ENCODE measurements at regions not wholly inside any gene's neighbourhood (a gene's known extent, or its start where the extent isn't known, plus 50 kb on each side); places are given as distances from the start of the nearest gene placed in this dataset.

- Histone ChIP-seq H3K4me2 (ENCODE audit: insufficient read depth in 1 of 2, low read depth in 2 of 2, low read length in 2 of 2) (no peak overlapping the region), H4K5ac (ENCODE audit: insufficient read length, low read depth, low read length) (no peak overlapping the region), H2AK5ac (ENCODE audit: low read depth, low read length) (no peak overlapping the region), H2BK12ac (ENCODE audit: low read depth, low read length) (no peak overlapping the region), H2BK5ac (ENCODE audit: low read depth, low read length) (no peak overlapping the region), H2AFZ (ENCODE audit: low read length) (no peak overlapping the region), H3K23ac (ENCODE audit: insufficient read length) (no peak overlapping the region), H2BK20ac (ENCODE audit: low read length) (no peak overlapping the region), H3K36me3 (ENCODE audit: control insufficient read depth in 2 of 4, insufficient read depth in 4 of 4, low read length in 3 of 4) (no peaks in the 10 kb centered on the region), H2BK15ac (ENCODE audit: low read length) (no peak overlapping the region), H3K18ac (ENCODE audit: extremely low read depth, low read length) (no peak overlapping the region), H3K9ac (replicated peaks in 1 of 4; ENCODE audit: extremely low read depth in 1 of 4, low read depth in 3 of 4, low read length in 3 of 4) (no peak overlapping the region), H3K23me2 (ENCODE audit: low read depth, low read length) (no peaks in the 10 kb centered on the region), H3K14ac (ENCODE audit: insufficient read length) (no peak overlapping the region), H2BK120ac (replicated peaks; ENCODE audit: low read depth, low read length) (no peak overlapping the region), H4K8ac (ENCODE audit: extremely low read depth, insufficient read depth, low read length) (no peak overlapping the region), H3K4ac (replicated peaks; ENCODE audit: insufficient read length, low read depth, low read length) (no peak overlapping the region), H4K20me1 (replicated peaks in 1 of 2; ENCODE audit: control insufficient read depth in 1 of 2, insufficient read depth in 2 of 2, low read length in 2 of 2) (no peaks in the 10 kb centered on the region), H3K27ac (ENCODE audit: low read depth, low read length) (no peak overlapping the region), H3K9me3 (ENCODE audit: insufficient read depth in 2 of 2, low read depth in 1 of 2, low read length in 1 of 2) (no peaks in the 10 kb centered on the region), H3K27me3 (replicated peaks in 1 of 4; ENCODE audit: control insufficient read depth in 3 of 4, extremely low read depth in 1 of 4, insufficient read depth in 3 of 4, low read length in 3 of 4) (no peaks in the 10 kb centered on the region), H4K91ac (replicated peaks; ENCODE audit: insufficient read length, low read length) (no peak overlapping the region), H3K4me3 (ENCODE audit: extremely low read depth in 1 of 4, insufficient read depth in 2 of 4, low read depth in 3 of 4, low read length in 4 of 4) (no peak overlapping the region), H3K4me1 (replicated peaks in 1 of 4; ENCODE audit: control insufficient read depth in 3 of 4, insufficient read depth in 4 of 4, low read length in 3 of 4) (no peaks in the 10 kb centered on the region), H3K79me1 (ENCODE audit: low read depth, low read length) (no peaks in the 10 kb centered on the region), H3K56ac (replicated peaks; ENCODE audit: insufficient read length, low read depth, low read length) (no peak overlapping the region), H3K79me2 (ENCODE audit: control insufficient read depth in 1 of 2, insufficient read depth in 2 of 2, low read length in 2 of 2) (no peaks in the 10 kb centered on the region)
- CTCF ChIA-PET (ENCODE audit: partially characterized antibody): no interaction called here
- POLR2A ChIA-PET (ENCODE audit: partially characterized antibody): no interaction called here
- no peak for FAIRE-seq
- no peak for DNase-seq (ENCODE audit: low read depth in 1 of 2, low spot score in 2 of 2)
- no peak for TF ChIP-seq SIX5 (IDR thresholded peaks at IDR 0.05; ENCODE audit: low read depth, low read length)
- no peak for TF ChIP-seq YY1 (IDR thresholded peaks at IDR 0.05; ENCODE audit: low read depth, low read length)
- TF ChIP-seq SAP30 (IDR thresholded peaks at IDR 0.05; ENCODE audit: insufficient read depth, insufficient replicate concordance, low read length): no peak
- no peak for TF ChIP-seq BCL11A (IDR thresholded peaks at IDR 0.05; ENCODE audit: low read depth in 2 of 2, low read length in 2 of 2)
- TF ChIP-seq TAF7 (optimal IDR thresholded peaks at IDR 0.05; ENCODE audit: borderline replicate concordance, low read depth, low read length): no peak
- TF ChIP-seq POLR2AphosphoS5 (IDR thresholded peaks at IDR 0.05; ENCODE audit: low read depth, low read length): no peak
- TF ChIP-seq RBBP5 (IDR thresholded peaks at IDR 0.05; ENCODE audit: borderline replicate concordance, low read depth, low read length): no peak
- TF ChIP-seq, protein P1, sequence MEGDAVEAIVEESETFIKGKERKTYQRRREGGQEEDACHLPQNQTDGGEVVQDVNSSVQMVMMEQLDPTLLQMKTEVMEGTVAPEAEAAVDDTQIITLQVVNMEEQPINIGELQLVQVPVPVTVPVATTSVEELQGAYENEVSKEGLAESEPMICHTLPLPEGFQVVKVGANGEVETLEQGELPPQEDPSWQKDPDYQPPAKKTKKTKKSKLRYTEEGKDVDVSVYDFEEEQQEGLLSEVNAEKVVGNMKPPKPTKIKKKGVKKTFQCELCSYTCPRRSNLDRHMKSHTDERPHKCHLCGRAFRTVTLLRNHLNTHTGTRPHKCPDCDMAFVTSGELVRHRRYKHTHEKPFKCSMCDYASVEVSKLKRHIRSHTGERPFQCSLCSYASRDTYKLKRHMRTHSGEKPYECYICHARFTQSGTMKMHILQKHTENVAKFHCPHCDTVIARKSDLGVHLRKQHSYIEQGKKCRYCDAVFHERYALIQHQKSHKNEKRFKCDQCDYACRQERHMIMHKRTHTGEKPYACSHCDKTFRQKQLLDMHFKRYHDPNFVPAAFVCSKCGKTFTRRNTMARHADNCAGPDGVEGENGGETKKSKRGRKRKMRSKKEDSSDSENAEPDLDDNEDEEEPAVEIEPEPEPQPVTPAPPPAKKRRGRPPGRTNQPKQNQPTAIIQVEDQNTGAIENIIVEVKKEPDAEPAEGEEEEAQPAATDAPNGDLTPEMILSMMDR (IDR thresholded peaks at IDR 0.05; ENCODE audit: control extremely low read depth in 1 of 3, insufficient read depth in 1 of 3, low read depth in 1 of 3, low read length in 3 of 3): no peak
- no peak for TF ChIP-seq SP2 (IDR thresholded peaks at IDR 0.05; ENCODE audit: low read length)
- no peak for TF ChIP-seq CBX5 (IDR thresholded peaks at IDR 0.05; ENCODE audit: low read depth, low read length)
Observed at GRCh38 chr2:142325870-142326269, 195.1 kb upstream of the LRP1B start.

Data from H1 (cell line).